Brain microvascular endothelial cell (primary cell): ENCODE measurements at regions not wholly inside any gene's neighbourhood (a gene's known extent, or its start where the extent isn't known, plus 50 kb on each side); places are given as distances from the start of the nearest gene placed in this dataset.

ENCODE experiments used
- DNase-seq: peaks from one replicate; pipeline ENCODE4 v3.0.0-alpha.2; 2020
- H3K27ac ChIP-seq: fragments of 250-450 bp; sonication (Bioruptor Pico); 2 replicates; pipeline ENCODE4 v1.5.1; 2020; ENCODE audit warnings: mild to moderate bottlenecking, moderate library complexity
- H3K27me3 ChIP-seq: fragments of 250-450 bp; sonication (Bioruptor Pico); replicated peaks from 2 replicates; pipeline ENCODE4 v1.5.1; 2020; ENCODE audit warnings: mild to moderate bottlenecking
- H3K36me3 ChIP-seq: fragments of 250-450 bp; sonication (Bioruptor Pico); replicated peaks from 2 replicates; pipeline ENCODE4 v1.5.1; 2020; ENCODE audit warnings: mild to moderate bottlenecking
- H3K4me3 ChIP-seq: 2 replicates; pipeline ENCODE4 v1.5.1; 2011; ENCODE audit warnings: low read depth, mild to moderate bottlenecking, control low read depth, low read length, moderate library complexity
- CTCF ChIP-seq: IDR thresholded peaks from 2 replicates; pipeline ENCODE4 v1.5.1; 2011; ENCODE audit warnings: low read depth, mild to moderate bottlenecking, moderate library complexity, low read length, control low read depth, inconsistent platforms; ENCODE audit errors: missing control alignments
- in situ Hi-C: cut with HindIII; loops from 2 replicates; pipeline ENCODE4 v1.10.0; 2017; ENCODE audit warnings: low sequenced_read_pairs, low pct_ligation_motif_present

DNA sequence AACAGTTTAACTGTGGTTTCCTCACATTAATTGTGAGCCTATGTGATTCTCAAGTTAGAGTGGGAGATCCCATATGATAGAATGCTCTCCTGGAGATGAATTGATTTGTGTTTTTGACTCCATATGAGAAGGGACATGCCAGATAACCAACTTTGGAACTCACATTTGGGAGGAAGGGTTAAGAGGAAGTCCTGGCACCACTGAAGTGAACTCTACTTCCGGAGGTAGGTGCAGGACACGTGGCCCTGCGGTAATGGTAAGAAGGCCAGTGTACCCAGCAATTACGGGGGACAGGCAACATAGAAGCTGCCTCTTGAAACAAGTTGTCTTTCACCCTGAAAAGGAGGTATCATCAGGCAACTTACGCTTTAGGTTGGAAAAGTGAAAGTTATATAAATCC, 146.6 kb upstream of the RFX3 start:
- Histone ChIP-seq H3K4me3 (no peak overlapping the region), H3K27ac (no peak overlapping the region), H3K36me3 (no peaks in the 10 kb centered on the region), H3K27me3 (no peaks in the 10 kb centered on the region)
- in situ Hi-C loops, result no loop called here
- no peak for TF ChIP-seq CTCF
- DNase-seq, result no peak

DNA sequence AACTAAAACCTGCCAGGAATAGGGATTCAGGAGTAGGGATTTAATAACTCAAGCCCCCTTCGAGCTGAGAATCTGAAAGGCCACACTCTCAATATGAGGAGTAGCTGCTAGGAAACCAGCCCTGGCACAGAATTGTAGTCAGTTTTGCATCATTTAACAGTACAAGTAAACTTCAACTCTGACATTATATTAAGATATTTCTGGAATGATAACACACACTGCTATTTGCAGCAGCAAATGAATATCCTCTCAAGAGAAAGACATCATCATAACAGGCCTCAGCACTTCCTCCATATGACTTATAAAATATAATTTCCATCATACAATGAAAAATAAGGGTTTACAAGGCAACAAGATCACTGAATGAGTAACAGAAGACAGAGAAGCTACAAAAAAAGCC, 138.2 kb upstream of the RFX3 start:
- H3K27ac ChIP-seq, result no peak overlapping the region
- H3K36me3 ChIP-seq, result no peaks in the 10 kb centered on the region
- in situ Hi-C loops, result no loop called here
- H3K27me3 ChIP-seq, result no peaks in the 10 kb centered on the region
- DNase-seq, result peak; percentile 29
- no peak for TF ChIP-seq CTCF
- no peak overlapping the region for H3K4me3 ChIP-seq

DNA sequence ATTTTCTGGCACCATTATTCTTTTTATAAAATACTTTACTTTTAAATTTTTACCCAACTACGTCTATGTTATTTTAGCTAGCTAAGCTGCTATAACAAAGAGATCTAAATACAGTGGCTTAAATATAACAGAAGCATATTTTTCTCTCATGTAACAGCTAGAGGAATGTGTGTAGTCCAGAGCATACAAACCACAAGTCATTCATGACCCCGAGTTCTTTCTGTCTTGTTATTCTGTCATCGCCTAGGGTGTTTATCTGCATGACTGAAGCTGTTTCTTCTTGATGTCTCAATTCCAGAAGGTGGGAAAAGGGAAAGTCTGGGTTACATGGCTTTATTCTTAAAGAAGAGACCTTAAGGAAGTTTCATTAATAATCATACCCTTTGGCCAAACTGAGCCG, 136.9 kb upstream of the RFX3 start:
- TF ChIP-seq CTCF, result no peak
- Histone ChIP-seq H3K36me3 (no peaks in the 10 kb centered on the region), H3K27ac (peak overlapping the region; percentile 33), H3K27me3 (no peaks in the 10 kb centered on the region), H3K4me3 (no peak overlapping the region)
- in situ Hi-C loops, result no loop called here
- DNase-seq, result peak; percentile 75

DNA sequence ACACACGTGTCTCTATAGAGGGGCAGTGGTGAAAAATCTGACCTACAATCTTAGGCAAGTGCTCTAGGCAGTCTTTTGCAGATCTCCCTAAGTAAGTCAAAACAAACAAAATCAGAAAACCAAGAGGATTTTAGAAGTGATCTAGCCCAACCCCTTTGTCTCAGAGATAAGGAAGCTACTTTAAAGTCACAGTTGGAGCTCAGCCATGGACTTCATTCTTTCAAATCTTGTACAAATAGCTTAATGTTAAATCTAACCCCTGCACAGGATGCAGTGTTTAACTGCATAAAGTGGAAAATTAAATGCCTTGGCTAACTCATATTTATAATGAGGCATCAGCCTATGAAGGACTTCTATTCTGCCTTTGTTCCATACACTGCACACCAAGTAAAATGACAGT, 135.1 kb upstream of the RFX3 start:
- DNase-seq, result peak; percentile 7
- H3K4me3 ChIP-seq, result no peak overlapping the region
- no peak for TF ChIP-seq CTCF
- H3K27me3 ChIP-seq, result no peaks in the 10 kb centered on the region
- no peaks in the 10 kb centered on the region for H3K36me3 ChIP-seq
- in situ Hi-C loops, result no loop called here
- H3K27ac ChIP-seq, result no peak overlapping the region

DNA sequence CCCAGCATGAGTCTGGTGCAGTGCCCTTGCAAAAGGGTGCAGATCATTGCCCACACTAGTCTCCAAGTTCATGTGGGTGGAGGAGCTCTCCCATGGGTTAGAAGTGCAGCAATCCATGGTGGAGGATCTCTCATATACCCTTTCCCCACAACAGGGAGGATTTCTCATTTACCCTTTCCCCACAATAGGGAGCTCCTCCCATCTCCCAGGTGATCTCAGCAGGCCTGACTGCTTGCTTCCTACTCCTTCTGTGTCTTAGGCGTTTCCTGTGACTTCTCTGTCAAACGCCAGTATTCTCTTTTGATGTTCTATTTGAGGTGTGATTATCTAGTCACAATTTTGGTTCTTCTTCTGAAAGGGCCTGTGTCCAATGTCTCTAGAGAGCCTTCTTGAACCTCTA, 133.8 kb upstream of the RFX3 start:
- DNase-seq, result no peak
- H3K36me3 ChIP-seq, result no peaks in the 10 kb centered on the region
- in situ Hi-C loops, result no loop called here
- H3K4me3 ChIP-seq, result no peak overlapping the region
- no peak overlapping the region for H3K27ac ChIP-seq
- no peak for TF ChIP-seq CTCF
- H3K27me3 ChIP-seq, result no peaks in the 10 kb centered on the region

DNA sequence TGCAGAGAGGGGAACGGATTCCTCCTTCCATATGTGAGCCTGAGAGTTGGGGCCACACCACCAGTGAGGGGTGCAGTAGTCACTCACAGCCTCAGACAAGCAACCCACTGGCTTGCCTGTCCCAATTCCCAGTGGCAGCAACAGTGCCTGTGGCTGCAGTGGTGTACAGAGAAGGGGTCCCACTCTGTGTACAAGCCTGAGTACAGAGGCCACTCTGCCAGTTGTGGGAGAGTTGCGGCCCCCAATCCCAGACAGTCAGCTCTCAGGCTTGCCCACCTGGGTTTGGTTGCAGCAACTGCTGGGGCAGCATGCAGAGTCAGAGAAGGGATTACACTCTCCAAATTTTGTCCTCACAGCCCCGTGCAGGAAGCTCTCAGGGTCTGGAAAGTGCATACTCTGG, 133.2 kb upstream of the RFX3 start:
- Histone ChIP-seq H3K27me3 (no peaks in the 10 kb centered on the region), H3K36me3 (no peaks in the 10 kb centered on the region), H3K4me3 (no peak overlapping the region), H3K27ac (no peak overlapping the region)
- TF ChIP-seq CTCF, result no peak
- DNase-seq, result no peak
- in situ Hi-C loops, result no loop called here
